CD4-positive, alpha-beta T cell treated with Interleukin-2 at 100 ng/mL for 4 hours (primary cell): ENCODE measurements at regions not wholly inside any gene's neighbourhood (a gene's known extent, or its start where the extent isn't known, plus 50 kb on each side); places are given as distances from the start of the nearest gene placed in this dataset.

Source experiments
- DNase-seq: peaks from one replicate; pipeline ENCODE4 v3.0.0-alpha.2; 2020; ENCODE audit warnings: low spot score

GRCh38 chr6:137782166-137783039, 84.7 kb upstream of the TNFAIP3 start:
- no peak for DNase-seq

- DNase-seq: no peak
These were observed 83.3 kb upstream of the TNFAIP3 start for GRCh38 chr6:137783710-137784109.

- no peak for DNase-seq
These were observed 82.5 kb upstream of the TNFAIP3 start for GRCh38 chr6:137784583-137784982.

- DNase-seq: no peak
These were observed 80.0 kb upstream of the TNFAIP3 start for GRCh38 chr6:137787016-137787415.

GRCh38 chr6:137788248-137788647, 78.8 kb upstream of the TNFAIP3 start:
- DNase-seq: no peak

- DNase-seq: no peak
These were observed 75.5 kb upstream of the TNFAIP3 start for GRCh38 chr6:137791281-137792159.

GRCh38 chr6:137792160-137793033, 74.7 kb upstream of the TNFAIP3 start:
- peak; percentile 54 for DNase-seq

GRCh38 chr6:137793805-137794515, 73.1 kb upstream of the TNFAIP3 start:
- no peak for DNase-seq

GRCh38 chr6:137794516-137795201, 72.4 kb upstream of the TNFAIP3 start:
- DNase-seq: no peak

- DNase-seq: no peak
These were observed 71.6 kb upstream of the TNFAIP3 start for GRCh38 chr6:137795501-137795900.

GRCh38 chr6:137798261-137798660, 68.8 kb upstream of the TNFAIP3 start:
- no peak for DNase-seq

GRCh38 chr6:137798846-137799245, 68.2 kb upstream of the TNFAIP3 start:
- DNase-seq: peak; percentile 60

- DNase-seq: peak; percentile 92
These were observed 67.0 kb upstream of the TNFAIP3 start for GRCh38 chr6:137799950-137800568.

- DNase-seq: no peak
These were observed 66.3 kb upstream of the TNFAIP3 start for GRCh38 chr6:137800762-137801161.

- DNase-seq: no peak
These were observed 65.5 kb upstream of the TNFAIP3 start for GRCh38 chr6:137801352-137802114.

- DNase-seq: no peak
These were observed 64.5 kb upstream of the TNFAIP3 start for GRCh38 chr6:137802408-137803182.

GRCh38 chr6:137804637-137805036, 62.4 kb upstream of the TNFAIP3 start:
- DNase-seq: no peak

- no peak for DNase-seq
These were observed 61.4 kb upstream of the TNFAIP3 start for GRCh38 chr6:137805622-137806021.
